BE2C (cell line): ENCODE measurements at regions not wholly inside any gene's neighbourhood (a gene's known extent, or its start where the extent isn't known, plus 50 kb on each side); places are given as distances from the start of the nearest gene placed in this dataset.
"Not testable (repeated sequence)": the region's sequence is repeated elsewhere in the genome, so short reads cannot be mapped to it uniquely, and the experiment has no call there.

ENCODE experiments used
- DNase-seq: peaks from one replicate; pipeline ENCODE4 v3.0.0-alpha.2; 2020
- H3K27me3 ChIP-seq: fragments of 250-450 bp; sonication (Bioruptor Pico); 2 replicates; pipeline ENCODE4 v1.5.1; 2020; ENCODE audit warnings: mild to moderate bottlenecking
- H3K36me3 ChIP-seq: fragments of 250-450 bp; sonication (Bioruptor Pico); 2 replicates; pipeline ENCODE4 v1.5.1; 2020; ENCODE audit warnings: mild to moderate bottlenecking
- H3K4me1 ChIP-seq: fragments of 250-450 bp; sonication (Bioruptor Pico); 2 replicates; pipeline ENCODE4 v1.5.1; 2020
- H3K4me3 ChIP-seq: 2 replicates; pipeline ENCODE4 v1.5.1; 2011; ENCODE audit warnings: low read depth, low read length
- H3K9me3 ChIP-seq: fragments of 250-450 bp; sonication (Bioruptor Pico); 2 replicates; pipeline ENCODE4 v1.5.1; 2020
- TF ChIP-seq, protein P1 (sequence below): IDR thresholded peaks from 2 replicates; pipeline ENCODE4 v1.5.1; 2012; ENCODE audit warnings: mild to moderate bottlenecking, low read depth, low read length

DNA sequence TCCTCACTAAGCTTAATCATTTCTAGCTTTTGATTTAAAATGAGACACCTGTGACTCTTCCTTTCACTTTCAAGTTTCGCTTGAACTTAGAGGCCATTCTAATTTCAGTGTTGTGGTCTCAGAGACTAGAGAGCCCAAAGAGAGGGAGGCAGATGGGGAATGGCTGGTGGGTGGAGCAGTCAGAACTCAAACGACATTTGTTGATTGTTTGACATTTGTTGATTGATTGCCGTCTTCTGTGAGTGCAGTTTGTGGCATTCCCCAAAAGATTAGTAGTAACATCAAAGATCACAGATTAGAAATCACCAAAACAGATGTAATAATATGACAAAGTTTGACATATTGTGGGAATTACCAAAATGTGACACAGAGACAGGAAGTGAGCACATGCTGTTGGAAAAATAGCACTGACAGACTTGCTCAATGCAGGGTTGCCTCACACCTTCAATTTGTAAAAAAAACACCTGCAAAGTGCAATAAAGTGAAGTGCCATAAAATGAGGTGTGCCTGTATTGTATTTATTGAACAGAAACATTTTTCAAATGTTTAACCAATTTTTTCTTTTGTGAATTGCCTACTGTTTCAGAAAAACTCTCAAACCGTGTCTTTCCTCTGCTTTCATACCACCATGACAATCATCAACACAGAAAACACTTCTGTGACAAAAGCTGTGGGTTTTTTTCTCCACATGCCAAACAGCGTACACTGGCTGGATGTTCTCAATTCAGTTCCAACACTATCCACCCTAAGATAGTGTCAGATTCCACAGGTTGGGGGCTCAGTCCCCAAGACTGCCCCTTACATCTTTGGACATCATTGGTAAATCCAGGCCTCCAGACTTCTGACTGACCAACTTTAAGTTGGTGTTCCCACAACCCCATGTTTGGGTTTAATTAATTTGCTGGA, 376.3 kb upstream of the RGS6 start:
- Histone ChIP-seq H3K4me3 (no peak overlapping the region), H3K27me3 (no peaks in the 10 kb centered on the region), H3K9me3 (no peaks in the 10 kb centered on the region), H3K36me3 (no peaks in the 10 kb centered on the region), H3K4me1 (peaks cover 6% of the 10 kb centered on the region; the same call in 1 of the 2 replicates)
- TF ChIP-seq, protein P1, sequence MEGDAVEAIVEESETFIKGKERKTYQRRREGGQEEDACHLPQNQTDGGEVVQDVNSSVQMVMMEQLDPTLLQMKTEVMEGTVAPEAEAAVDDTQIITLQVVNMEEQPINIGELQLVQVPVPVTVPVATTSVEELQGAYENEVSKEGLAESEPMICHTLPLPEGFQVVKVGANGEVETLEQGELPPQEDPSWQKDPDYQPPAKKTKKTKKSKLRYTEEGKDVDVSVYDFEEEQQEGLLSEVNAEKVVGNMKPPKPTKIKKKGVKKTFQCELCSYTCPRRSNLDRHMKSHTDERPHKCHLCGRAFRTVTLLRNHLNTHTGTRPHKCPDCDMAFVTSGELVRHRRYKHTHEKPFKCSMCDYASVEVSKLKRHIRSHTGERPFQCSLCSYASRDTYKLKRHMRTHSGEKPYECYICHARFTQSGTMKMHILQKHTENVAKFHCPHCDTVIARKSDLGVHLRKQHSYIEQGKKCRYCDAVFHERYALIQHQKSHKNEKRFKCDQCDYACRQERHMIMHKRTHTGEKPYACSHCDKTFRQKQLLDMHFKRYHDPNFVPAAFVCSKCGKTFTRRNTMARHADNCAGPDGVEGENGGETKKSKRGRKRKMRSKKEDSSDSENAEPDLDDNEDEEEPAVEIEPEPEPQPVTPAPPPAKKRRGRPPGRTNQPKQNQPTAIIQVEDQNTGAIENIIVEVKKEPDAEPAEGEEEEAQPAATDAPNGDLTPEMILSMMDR = no peak
- no peak for DNase-seq

DNA sequence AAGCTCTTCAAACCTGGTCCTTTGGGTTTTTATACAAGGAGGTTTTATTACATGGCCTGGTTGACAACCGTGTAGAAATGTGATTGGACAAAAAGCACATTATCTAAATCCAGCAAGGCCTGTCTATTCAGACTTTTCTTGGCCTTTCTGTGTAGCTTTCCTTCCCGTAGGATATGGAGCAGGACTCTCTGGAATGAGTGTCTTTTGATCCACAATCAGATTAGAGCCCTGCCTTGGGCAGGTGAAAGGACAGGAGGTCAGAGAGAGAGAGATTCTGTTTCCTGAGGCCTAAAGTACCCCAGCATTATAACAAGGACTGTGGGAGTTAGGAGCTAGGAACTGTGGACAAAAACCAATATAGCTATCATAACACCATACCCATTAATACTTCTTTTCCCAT, 375.5 kb upstream of the RGS6 start:
- H3K4me1 ChIP-seq = peaks cover 3% of the 10 kb centered on the region; the same call in 1 of the 2 replicates
- DNase-seq = no peak
- no peak overlapping the region for H3K4me3 ChIP-seq
- no peaks in the 10 kb centered on the region for H3K9me3 ChIP-seq
- TF ChIP-seq, protein P1 = no peak
- H3K27me3 ChIP-seq = no peaks in the 10 kb centered on the region
- H3K36me3 ChIP-seq = no peaks in the 10 kb centered on the region

DNA sequence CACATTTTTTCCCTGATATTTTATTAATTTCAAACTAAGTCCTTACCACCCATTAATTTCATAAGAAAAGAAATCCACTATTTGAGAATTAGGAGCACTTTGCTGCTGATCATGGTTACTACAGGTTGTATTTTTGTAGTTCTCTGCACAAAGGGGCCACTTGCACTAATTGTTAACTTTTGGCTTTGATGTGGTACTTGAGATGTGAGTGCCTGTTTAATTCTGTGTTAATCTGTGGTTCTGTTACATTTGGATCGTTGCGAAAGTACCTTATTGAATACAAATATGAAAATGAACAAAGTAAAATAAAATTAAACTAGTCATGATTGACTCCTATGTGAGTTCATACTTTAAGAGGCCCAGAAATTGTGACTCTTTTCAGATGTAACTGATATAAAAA, 374.9 kb upstream of the RGS6 start:
- no peaks in the 10 kb centered on the region for H3K36me3 ChIP-seq
- DNase-seq = no peak
- H3K9me3 ChIP-seq = no peaks in the 10 kb centered on the region
- no peaks in the 10 kb centered on the region for H3K27me3 ChIP-seq
- TF ChIP-seq, protein P1 = no peak
- no peak overlapping the region for H3K4me3 ChIP-seq
- H3K4me1 ChIP-seq = no peaks in the 10 kb centered on the region

DNA sequence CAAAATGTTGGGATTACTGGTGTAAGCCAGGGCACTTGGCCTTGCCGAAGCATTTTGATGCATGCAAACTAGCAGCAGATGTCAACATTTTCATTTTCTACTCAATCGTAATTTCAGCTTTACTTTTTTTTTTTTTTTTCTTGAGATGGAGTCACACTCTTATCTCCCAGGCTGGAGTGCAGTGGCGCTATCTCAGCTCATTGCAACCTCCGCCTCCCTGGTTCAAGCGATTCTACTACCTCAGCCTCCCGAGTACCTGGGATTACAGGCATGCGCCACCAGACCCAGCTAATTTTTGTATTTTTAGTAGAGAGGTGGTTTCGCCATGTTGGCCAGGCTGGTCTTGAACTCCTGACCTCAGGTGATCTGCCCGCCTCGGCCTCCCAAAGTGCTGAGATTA, 373.3 kb upstream of the RGS6 start:
- not testable (repeated sequence) for H3K27me3 ChIP-seq, H3K36me3 ChIP-seq, H3K4me3 ChIP-seq, H3K9me3 ChIP-seq, DNase-seq, H3K4me1 ChIP-seq

DNA sequence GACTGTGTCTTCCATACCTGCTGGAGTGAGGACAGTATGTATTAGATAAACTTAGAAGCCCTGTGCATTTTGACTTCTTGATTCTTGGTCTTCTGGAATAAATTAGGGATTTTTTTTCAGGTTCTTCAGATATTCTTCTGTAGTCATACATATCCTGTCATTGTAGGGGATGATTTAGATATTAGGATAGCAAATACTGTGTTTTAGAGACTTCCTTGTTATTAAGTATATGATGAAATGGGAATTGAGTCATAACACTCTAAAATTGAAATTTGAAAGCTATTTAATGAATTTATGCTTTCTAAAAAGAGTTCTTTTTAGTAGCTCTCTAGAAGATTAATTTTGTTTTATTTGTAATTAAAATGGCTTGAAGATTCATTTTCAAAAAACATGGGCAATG, 371.5 kb upstream of the RGS6 start:
- H3K36me3 ChIP-seq = no peaks in the 10 kb centered on the region
- H3K9me3 ChIP-seq = no peaks in the 10 kb centered on the region
- no peak overlapping the region for H3K4me3 ChIP-seq
- no peaks in the 10 kb centered on the region for H3K27me3 ChIP-seq
- H3K4me1 ChIP-seq = no peaks in the 10 kb centered on the region
- TF ChIP-seq, protein P1 = no peak
- DNase-seq = no peak

DNA sequence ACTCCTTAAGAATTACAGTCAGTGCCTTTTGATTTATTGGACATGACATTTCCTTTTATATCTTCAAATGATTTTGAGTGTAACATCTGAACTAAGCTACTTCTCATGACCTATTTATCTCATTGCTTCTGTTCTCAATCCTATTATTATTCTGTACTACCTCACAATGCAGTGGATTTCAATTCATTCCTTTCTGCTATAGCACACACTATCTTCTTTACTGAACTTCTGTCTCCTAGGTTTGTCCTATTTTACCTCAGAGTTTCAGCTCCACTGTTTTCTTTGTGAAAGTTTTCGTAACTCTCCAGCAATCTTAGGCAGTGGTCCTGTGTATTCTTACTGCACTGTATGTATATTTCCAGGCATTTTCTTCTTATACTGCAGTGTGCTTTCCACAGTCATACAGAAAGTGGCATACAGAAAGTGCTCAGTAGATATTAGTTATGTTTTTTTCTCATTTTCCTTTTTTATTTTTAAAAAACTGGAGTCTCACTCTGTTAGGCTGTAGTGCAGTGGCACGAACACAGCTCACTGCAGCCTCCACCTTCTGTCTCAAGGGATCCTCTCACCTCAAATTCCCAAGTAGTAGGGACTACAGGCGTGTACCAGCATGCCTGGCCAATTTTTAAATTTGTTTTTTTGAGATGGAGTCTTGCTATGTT, 368.6 kb upstream of the RGS6 start:
- Histone ChIP-seq H3K27me3 (no peaks in the 10 kb centered on the region), H3K4me1 (no peaks in the 10 kb centered on the region), H3K4me3 (no peak overlapping the region), H3K9me3 (no peaks in the 10 kb centered on the region), H3K36me3 (no peaks in the 10 kb centered on the region)
- no peak for DNase-seq
- TF ChIP-seq, protein P1 = no peak
